Neural cell (in vitro differentiated cells): ENCODE measurements at regions not wholly inside any gene's neighbourhood (a gene's known extent, or its start where the extent isn't known, plus 50 kb on each side); places are given as distances from the start of the nearest gene placed in this dataset.

Source experiments
- H2AFZ ChIP-seq: fragments of 200-600, 300-800 bp; sonication (generic), shearing (Covaris generic); 2 replicates; pipeline ENCODE4 v1.6.0; 2014; ENCODE audit warnings: low read depth, mild to moderate bottlenecking, antibody characterized with exemption, low read length, moderate library complexity
- H3F3A ChIP-seq: fragments of 200-600 bp; shearing (Covaris generic); 2 replicates; pipeline ENCODE4 v1.6.1; 2016; ENCODE audit warnings: mild to moderate bottlenecking, moderate library complexity, mixed read lengths, antibody characterized with exemption, low read length; ENCODE audit not compliant: insufficient read depth, poor library complexity, severe bottlenecking
- H3K27ac ChIP-seq: fragments of 200-600, 300-800 bp; sonication (generic), shearing (Covaris generic); 2 replicates; pipeline ENCODE4 v1.5.1; 2014; ENCODE audit warnings: mild to moderate bottlenecking, low read length, moderate library complexity
- H3K27me3 ChIP-seq: fragments of 300-800, 200-600 bp; sonication (generic), shearing (Covaris generic); 2 replicates; pipeline ENCODE4 v1.6.0; 2014; ENCODE audit warnings: mild to moderate bottlenecking, low read depth, low read length, moderate library complexity; ENCODE audit not compliant: insufficient read depth
- H3K36me3 ChIP-seq: fragments of 300-800, 200-600 bp; sonication (generic), shearing (Covaris generic); 2 replicates; pipeline ENCODE4 v1.5.1; 2014; ENCODE audit warnings: mild to moderate bottlenecking, antibody characterized with exemption, low read length, moderate library complexity; ENCODE audit not compliant: insufficient read depth
- H3K4me2 ChIP-seq: fragments of 300-800, 200-600 bp; sonication (generic), shearing (Covaris generic); 2 replicates; pipeline ENCODE4 v1.6.0; 2014; ENCODE audit warnings: mild to moderate bottlenecking, low read length
- H3K4me3 ChIP-seq: fragments of 300-800, 200-600 bp; sonication (generic), shearing (Covaris generic); 2 replicates; pipeline ENCODE4 v1.5.1; 2014; ENCODE audit warnings: mild to moderate bottlenecking, low read length, moderate library complexity
- H3K79me2 ChIP-seq: fragments of 200-600 bp; shearing (Covaris generic); replicated peaks from 2 replicates; pipeline ENCODE4 v1.6.0; 2014; ENCODE audit warnings: mild to moderate bottlenecking, low read length, moderate library complexity; ENCODE audit not compliant: insufficient read depth
- H3K9ac ChIP-seq: fragments of 300-800, 200-600 bp; sonication (generic), shearing (Covaris generic); 2 replicates; pipeline ENCODE4 v1.6.1; 2016; ENCODE audit warnings: mild to moderate bottlenecking, low read length, mixed read lengths
- H3K9me2 ChIP-seq: fragments of 200-600 bp; shearing (Covaris generic); 2 replicates; pipeline ENCODE4 v1.6.1; 2016; ENCODE audit warnings: mild to moderate bottlenecking, low read length, mixed read lengths; ENCODE audit not compliant: insufficient read depth
- H3K9me3 ChIP-seq: fragments of 200-600, 300-800 bp; sonication (generic), shearing (Covaris generic); 2 replicates; pipeline ENCODE4 v1.6.1; 2016; ENCODE audit warnings: mild to moderate bottlenecking, mixed run types, low read length, moderate library complexity, mixed read lengths
- H4K20me1 ChIP-seq: fragments of 200-600 bp; shearing (Covaris generic); 2 replicates; pipeline ENCODE4 v1.6.1; 2016; ENCODE audit warnings: mild to moderate bottlenecking, mixed run types; ENCODE audit not compliant: insufficient read depth
- CTCF ChIP-seq: fragments of 450-650 bp; IDR thresholded peaks from 2 replicates; pipeline ENCODE4 v1.5.1; 2014; ENCODE audit warnings: antibody characterized with exemption, mild to moderate bottlenecking, moderate library complexity; ENCODE audit not compliant: poor library complexity, severe bottlenecking
- EP300 ChIP-seq: fragments of 450-650 bp; conservative IDR thresholded peaks from 2 replicates; pipeline ENCODE4 v1.6.1; 2014; ENCODE audit warnings: antibody characterized with exemption, mild to moderate bottlenecking, moderate library complexity; ENCODE audit not compliant: poor library complexity, severe bottlenecking
- EZH2 ChIP-seq: fragments of 200-600, 300-800 bp; shearing (Covaris generic), sonication (generic); IDR thresholded peaks from 2 replicates; pipeline ENCODE4 v1.6.1; 2014; ENCODE audit warnings: antibody characterized with exemption, low read length, borderline replicate concordance, mild to moderate bottlenecking; ENCODE audit not compliant: insufficient read depth, poor library complexity, severe bottlenecking
- MXI1 ChIP-seq: fragments of 450-650 bp; conservative IDR thresholded peaks from 2 replicates; pipeline ENCODE4 v1.6.1; 2014; ENCODE audit warnings: antibody characterized with exemption, mild to moderate bottlenecking; ENCODE audit not compliant: poor library complexity, severe bottlenecking
- POLR2AphosphoS5 ChIP-seq: IDR thresholded peaks from 2 replicates; pipeline ENCODE4 v1.6.1; 2012
- RAD21 ChIP-seq: fragments of 450-650 bp; conservative IDR thresholded peaks from 2 replicates; pipeline ENCODE4 v1.6.1; 2014; ENCODE audit warnings: antibody characterized with exemption, mild to moderate bottlenecking, moderate library complexity
- SMC3 ChIP-seq: fragments of 450-650 bp; conservative IDR thresholded peaks from 2 replicates; pipeline ENCODE4 v1.6.1; 2014; ENCODE audit warnings: antibody characterized with exemption, mild to moderate bottlenecking, moderate library complexity; ENCODE audit not compliant: poor library complexity
- TAF1 ChIP-seq: IDR thresholded peaks from 2 replicates; pipeline ENCODE4 v1.6.1; 2012; ENCODE audit warnings: low read depth
- TF ChIP-seq, protein P1 (sequence below): IDR thresholded peaks from 2 replicates; pipeline ENCODE4 v1.6.1; 2012; ENCODE audit warnings: borderline replicate concordance

GRCh38 chr1:70717656-70718055, 306.6 kb downstream of the CTH start:
- Histone ChIP-seq H3K9me3 (no peaks in the 10 kb centered on the region), H3K79me2 (no peaks in the 10 kb centered on the region), H3K27me3 (no peaks in the 10 kb centered on the region), H3K4me2 (no peak overlapping the region), H3K9ac (no peak overlapping the region), H3K27ac (no peak overlapping the region), H4K20me1 (no peaks in the 10 kb centered on the region), H3K36me3 (no peaks in the 10 kb centered on the region), H2AFZ (no peak overlapping the region), H3K9me2 (no peaks in the 10 kb centered on the region), H3K4me3 (no peak overlapping the region), H3F3A (no peaks in the 10 kb centered on the region)
- TF ChIP-seq POLR2AphosphoS5 (no peak), SMC3 (no peak), RAD21 (no peak), CTCF (no peak), MXI1 (no peak), EP300 (no peak), TAF1 (no peak), EZH2 (no peak)
- TF ChIP-seq, protein P1, sequence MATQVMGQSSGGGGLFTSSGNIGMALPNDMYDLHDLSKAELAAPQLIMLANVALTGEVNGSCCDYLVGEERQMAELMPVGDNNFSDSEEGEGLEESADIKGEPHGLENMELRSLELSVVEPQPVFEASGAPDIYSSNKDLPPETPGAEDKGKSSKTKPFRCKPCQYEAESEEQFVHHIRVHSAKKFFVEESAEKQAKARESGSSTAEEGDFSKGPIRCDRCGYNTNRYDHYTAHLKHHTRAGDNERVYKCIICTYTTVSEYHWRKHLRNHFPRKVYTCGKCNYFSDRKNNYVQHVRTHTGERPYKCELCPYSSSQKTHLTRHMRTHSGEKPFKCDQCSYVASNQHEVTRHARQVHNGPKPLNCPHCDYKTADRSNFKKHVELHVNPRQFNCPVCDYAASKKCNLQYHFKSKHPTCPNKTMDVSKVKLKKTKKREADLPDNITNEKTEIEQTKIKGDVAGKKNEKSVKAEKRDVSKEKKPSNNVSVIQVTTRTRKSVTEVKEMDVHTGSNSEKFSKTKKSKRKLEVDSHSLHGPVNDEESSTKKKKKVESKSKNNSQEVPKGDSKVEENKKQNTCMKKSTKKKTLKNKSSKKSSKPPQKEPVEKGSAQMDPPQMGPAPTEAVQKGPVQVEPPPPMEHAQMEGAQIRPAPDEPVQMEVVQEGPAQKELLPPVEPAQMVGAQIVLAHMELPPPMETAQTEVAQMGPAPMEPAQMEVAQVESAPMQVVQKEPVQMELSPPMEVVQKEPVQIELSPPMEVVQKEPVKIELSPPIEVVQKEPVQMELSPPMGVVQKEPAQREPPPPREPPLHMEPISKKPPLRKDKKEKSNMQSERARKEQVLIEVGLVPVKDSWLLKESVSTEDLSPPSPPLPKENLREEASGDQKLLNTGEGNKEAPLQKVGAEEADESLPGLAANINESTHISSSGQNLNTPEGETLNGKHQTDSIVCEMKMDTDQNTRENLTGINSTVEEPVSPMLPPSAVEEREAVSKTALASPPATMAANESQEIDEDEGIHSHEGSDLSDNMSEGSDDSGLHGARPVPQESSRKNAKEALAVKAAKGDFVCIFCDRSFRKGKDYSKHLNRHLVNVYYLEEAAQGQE = no peak

GRCh38 chr1:70718086-70718630, 307.1 kb downstream of the CTH start:
- H4K20me1 ChIP-seq = no peaks in the 10 kb centered on the region
- H3K4me3 ChIP-seq = no peak overlapping the region
- no peak overlapping the region for H3K27ac ChIP-seq
- TF ChIP-seq TAF1 = no peak
- TF ChIP-seq, protein P1 = no peak
- no peak for TF ChIP-seq CTCF
- TF ChIP-seq RAD21 = no peak
- TF ChIP-seq EP300 = no peak
- no peak for TF ChIP-seq EZH2
- TF ChIP-seq POLR2AphosphoS5 = no peak
- no peak for TF ChIP-seq MXI1
- TF ChIP-seq SMC3 = no peak
- no peak overlapping the region for H2AFZ ChIP-seq
- H3K4me2 ChIP-seq = no peak overlapping the region
- no peaks in the 10 kb centered on the region for H3K36me3 ChIP-seq
- H3K9me3 ChIP-seq = no peaks in the 10 kb centered on the region
- no peak overlapping the region for H3K9ac ChIP-seq
- H3K9me2 ChIP-seq = no peaks in the 10 kb centered on the region
- H3K27me3 ChIP-seq = no peaks in the 10 kb centered on the region
- H3K79me2 ChIP-seq = no peaks in the 10 kb centered on the region
- no peaks in the 10 kb centered on the region for H3F3A ChIP-seq
